ENCODE measurements at regions not wholly inside any gene's neighbourhood (a gene's known extent, or its start where the extent isn't known, plus 50 kb on each side); places are given as distances from the start of the nearest gene placed in this dataset.

DNA sequence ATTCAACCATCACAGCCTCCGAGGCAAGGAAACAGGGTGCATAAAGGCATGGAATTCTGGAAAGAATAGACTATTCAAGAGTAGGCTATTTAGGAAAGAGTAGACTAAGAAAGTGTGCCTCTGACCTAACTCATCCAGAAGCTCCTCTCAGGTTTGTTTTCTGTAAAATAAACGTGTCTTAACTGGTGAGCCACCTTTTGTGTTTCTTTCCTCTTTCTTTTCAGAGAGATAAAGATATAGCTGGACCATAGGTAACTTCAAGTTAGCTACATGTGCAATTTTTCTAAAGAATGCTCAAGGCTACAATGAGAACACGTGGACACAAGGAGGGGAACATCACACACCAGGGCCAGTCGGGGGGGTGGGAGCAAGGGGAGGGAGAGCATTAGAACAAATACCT is 577.0 kb downstream of the TYW1 start:
- BruUV-seq (replicated peaks), result no TSS peak
- no peak overlapping the region for H2AFZ ChIP-seq (ENCODE audit: low read length)
- H3K27me3 ChIP-seq (ENCODE audit: low read length), result no peaks in the 10 kb centered on the region
- no peaks in the 10 kb centered on the region for H4K20me1 ChIP-seq (ENCODE audit: low read length)
- H3K9me3 ChIP-seq (ENCODE audit: low read length), result no peaks in the 10 kb centered on the region
- ChIA-PET POLR2A (ENCODE audit: unreplicated experiment) (no interaction called here), CTCF (no interaction called here)
- H3K9me2 ChIP-seq (replicated peaks; ENCODE audit: low read length), result no peaks in the 10 kb centered on the region
- no peak overlapping the region for H3K4me3 ChIP-seq (ENCODE audit: low read length)
- no peaks in the 10 kb centered on the region for H3K79me2 ChIP-seq (ENCODE audit: low read length)
- intact Hi-C loops (cut with micrococcal nuclease), result no loop called here
- no peaks in the 10 kb centered on the region for H3K36me3 ChIP-seq (ENCODE audit: low read depth, low read length)
- no peaks in the 10 kb centered on the region for H3K4me1 ChIP-seq (ENCODE audit: insufficient read depth, low read length)
- ATAC-seq (no peak), DNase-seq (no peak)
- H3F3A ChIP-seq (ENCODE audit: low read length, unreplicated experiment), result no peaks in the 10 kb centered on the region
- TF ChIP-seq, protein P1, sequence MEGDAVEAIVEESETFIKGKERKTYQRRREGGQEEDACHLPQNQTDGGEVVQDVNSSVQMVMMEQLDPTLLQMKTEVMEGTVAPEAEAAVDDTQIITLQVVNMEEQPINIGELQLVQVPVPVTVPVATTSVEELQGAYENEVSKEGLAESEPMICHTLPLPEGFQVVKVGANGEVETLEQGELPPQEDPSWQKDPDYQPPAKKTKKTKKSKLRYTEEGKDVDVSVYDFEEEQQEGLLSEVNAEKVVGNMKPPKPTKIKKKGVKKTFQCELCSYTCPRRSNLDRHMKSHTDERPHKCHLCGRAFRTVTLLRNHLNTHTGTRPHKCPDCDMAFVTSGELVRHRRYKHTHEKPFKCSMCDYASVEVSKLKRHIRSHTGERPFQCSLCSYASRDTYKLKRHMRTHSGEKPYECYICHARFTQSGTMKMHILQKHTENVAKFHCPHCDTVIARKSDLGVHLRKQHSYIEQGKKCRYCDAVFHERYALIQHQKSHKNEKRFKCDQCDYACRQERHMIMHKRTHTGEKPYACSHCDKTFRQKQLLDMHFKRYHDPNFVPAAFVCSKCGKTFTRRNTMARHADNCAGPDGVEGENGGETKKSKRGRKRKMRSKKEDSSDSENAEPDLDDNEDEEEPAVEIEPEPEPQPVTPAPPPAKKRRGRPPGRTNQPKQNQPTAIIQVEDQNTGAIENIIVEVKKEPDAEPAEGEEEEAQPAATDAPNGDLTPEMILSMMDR (conservative IDR thresholded peaks at IDR 0.05; ENCODE audit: low read depth, low read length), result no peak
- TF ChIP-seq EZH2 (IDR thresholded peaks at IDR 0.05; ENCODE audit: low read length, unreplicated experiment), result no peak
- no peak for TF ChIP-seq EZH2phosphoT487 (IDR thresholded peaks at IDR 0.05; ENCODE audit: borderline replicate concordance, low read length)
- H3K4me2 ChIP-seq (ENCODE audit: low read length), result no peak overlapping the region
- no peak overlapping the region for H3K27ac ChIP-seq (ENCODE audit: low read length)
- H3K9ac ChIP-seq (ENCODE audit: low read length), result no peak overlapping the region

DNA sequence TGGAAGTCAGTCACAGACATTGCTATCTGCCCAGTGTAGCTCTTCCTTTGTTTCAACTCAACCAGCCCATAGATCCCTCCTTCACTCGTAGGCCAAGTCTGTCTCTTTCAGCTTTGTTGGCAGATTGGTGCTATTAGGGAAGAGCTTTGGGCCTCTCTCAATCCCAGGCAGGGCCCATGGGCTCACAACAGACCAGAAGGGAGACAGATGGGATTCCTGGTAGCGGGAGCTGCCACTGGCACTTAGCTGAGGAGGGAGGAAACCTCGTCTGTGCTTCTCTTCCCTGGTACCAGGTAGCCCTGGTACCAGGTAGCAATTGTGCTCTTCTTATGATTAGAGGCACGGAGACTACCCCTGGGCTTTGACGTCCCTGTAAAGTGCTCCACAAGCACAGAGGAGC is 592.0 kb downstream of the TYW1 start:
- POLR2A ChIA-PET (ENCODE audit: unreplicated experiment), result no interaction called here
- H3F3A ChIP-seq (ENCODE audit: low read length, unreplicated experiment), result no peaks in the 10 kb centered on the region
- no peaks in the 10 kb centered on the region for H3K9me3 ChIP-seq (ENCODE audit: low read length)
- no peak overlapping the region for H3K4me2 ChIP-seq (ENCODE audit: low read length)
- no peaks in the 10 kb centered on the region for H3K4me1 ChIP-seq (ENCODE audit: insufficient read depth, low read length)
- no peak overlapping the region for H3K4me3 ChIP-seq (ENCODE audit: low read length)
- TF ChIP-seq EZH2phosphoT487 (IDR thresholded peaks at IDR 0.05; ENCODE audit: borderline replicate concordance, low read length), result no peak
- TF ChIP-seq EZH2 (IDR thresholded peaks at IDR 0.05; ENCODE audit: low read length, unreplicated experiment), result no peak
- TF ChIP-seq, protein P1 (conservative IDR thresholded peaks at IDR 0.05; ENCODE audit: low read depth, low read length), result no peak
- no peak for ATAC-seq
- no peaks in the 10 kb centered on the region for H3K79me2 ChIP-seq (ENCODE audit: low read length)
- no peaks in the 10 kb centered on the region for H3K36me3 ChIP-seq (ENCODE audit: low read depth, low read length)
- intact Hi-C loops (cut with micrococcal nuclease), result no loop called here
- H3K27ac ChIP-seq (ENCODE audit: low read length), result no peak overlapping the region
- no peaks in the 10 kb centered on the region for H4K20me1 ChIP-seq (ENCODE audit: low read length)
- H3K9me2 ChIP-seq (replicated peaks; ENCODE audit: low read length), result no peaks in the 10 kb centered on the region
- H2AFZ ChIP-seq (ENCODE audit: low read length), result no peak overlapping the region
- no TSS peak for BruUV-seq (replicated peaks)
- no peak for DNase-seq
- CTCF ChIA-PET, result no interaction called here
- H3K27me3 ChIP-seq (ENCODE audit: low read length), result no peaks in the 10 kb centered on the region
- H3K9ac ChIP-seq (ENCODE audit: low read length), result no peak overlapping the region

DNA sequence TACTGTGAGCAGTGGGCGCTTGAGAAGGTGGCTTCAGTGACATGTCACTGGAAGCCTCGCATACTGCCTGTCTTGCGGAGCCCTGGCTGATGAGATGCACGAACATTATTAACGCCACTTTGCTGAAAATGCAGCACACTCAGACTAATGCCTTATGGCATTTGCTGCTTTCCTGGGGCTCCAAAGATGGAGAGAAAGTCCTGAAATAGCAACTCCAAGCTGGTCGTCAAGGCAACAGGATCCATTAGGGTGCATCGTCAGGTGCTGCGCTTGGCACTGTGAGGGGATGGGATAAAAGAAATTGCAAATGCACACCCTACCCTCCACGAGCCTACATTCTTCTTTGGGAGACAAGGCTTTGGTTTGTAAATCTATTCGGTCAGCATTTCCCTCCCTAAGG is 592.5 kb downstream of the TYW1 start:
- ChIA-PET POLR2A (ENCODE audit: unreplicated experiment) (no interaction called here), CTCF (no interaction called here)
- Histone ChIP-seq H3K79me2 (ENCODE audit: low read length) (no peaks in the 10 kb centered on the region), H3K27me3 (ENCODE audit: low read length) (no peaks in the 10 kb centered on the region), H3K4me2 (ENCODE audit: low read length) (no peak overlapping the region), H3F3A (ENCODE audit: low read length, unreplicated experiment) (no peaks in the 10 kb centered on the region), H3K9ac (ENCODE audit: low read length) (no peak overlapping the region), H4K20me1 (ENCODE audit: low read length) (no peaks in the 10 kb centered on the region), H3K9me3 (ENCODE audit: low read length) (no peaks in the 10 kb centered on the region), H2AFZ (ENCODE audit: low read length) (no peak overlapping the region), H3K4me3 (ENCODE audit: low read length) (no peak overlapping the region), H3K4me1 (ENCODE audit: insufficient read depth, low read length) (no peaks in the 10 kb centered on the region), H3K27ac (ENCODE audit: low read length) (no peak overlapping the region), H3K9me2 (replicated peaks; ENCODE audit: low read length) (no peaks in the 10 kb centered on the region), H3K36me3 (ENCODE audit: low read depth, low read length) (no peaks in the 10 kb centered on the region)
- TF ChIP-seq EZH2 (IDR thresholded peaks at IDR 0.05; ENCODE audit: low read length, unreplicated experiment) (no peak), EZH2phosphoT487 (IDR thresholded peaks at IDR 0.05; ENCODE audit: borderline replicate concordance, low read length) (no peak)
- TF ChIP-seq, protein P1 (conservative IDR thresholded peaks at IDR 0.05; ENCODE audit: low read depth, low read length), result no peak
- no TSS peak for BruUV-seq (replicated peaks)
- intact Hi-C loops (cut with micrococcal nuclease), result no loop called here
- DNase-seq (no peak), ATAC-seq (no peak)
